NCI-H1930 (cell line): ENCODE measurements at regions not wholly inside any gene's neighbourhood (a gene's known extent, or its start where the extent isn't known, plus 50 kb on each side); places are given as distances from the start of the nearest gene placed in this dataset.

Experiments
- DNase-seq, 2 experiments: peaks; one replicate each; lab custom pipeline; 2025; lab: John Stamatoyannopoulos, UW

DNA sequence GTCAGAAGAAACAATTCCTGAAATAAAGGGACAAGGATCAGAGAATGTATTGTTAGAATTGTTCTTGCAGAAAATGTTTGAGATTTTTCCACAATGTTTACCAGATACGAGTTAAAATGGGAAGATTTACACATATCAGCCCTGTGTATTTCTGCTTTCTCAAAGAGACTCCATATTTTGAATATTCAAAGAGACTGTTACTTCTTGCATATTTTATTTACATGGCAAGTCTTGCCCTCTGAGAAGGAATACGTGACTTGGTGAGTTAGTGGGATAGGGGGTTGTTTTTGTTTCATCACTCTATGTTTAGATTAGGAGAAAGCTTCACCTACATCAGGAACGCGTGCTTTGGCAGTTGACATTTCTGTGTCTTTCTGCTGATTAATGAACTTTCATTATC lies 56.1 kb upstream of the ZDHHC17 start:
- no peak for DNase-seq

DNA sequence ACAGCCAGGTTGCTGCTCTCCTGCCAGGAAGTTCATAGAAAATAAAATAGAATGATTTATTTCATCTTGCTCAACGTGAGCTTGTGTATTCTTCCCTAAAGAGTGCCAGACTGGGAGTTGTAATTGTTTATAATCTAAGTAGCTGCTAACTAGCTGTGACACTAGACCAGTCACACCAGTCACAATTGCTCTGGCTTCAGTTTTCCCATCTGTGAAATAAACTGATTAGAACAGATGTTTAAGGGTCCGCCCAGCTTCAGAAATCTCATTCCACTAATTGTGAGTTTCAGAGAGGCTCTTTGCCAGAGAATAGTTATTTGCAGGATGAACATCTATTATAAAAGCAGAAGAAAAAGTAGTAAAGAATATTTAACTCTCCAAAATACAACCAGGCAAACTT lies 55.6 kb upstream of the ZDHHC17 start:
- DNase-seq: no peak

DNA sequence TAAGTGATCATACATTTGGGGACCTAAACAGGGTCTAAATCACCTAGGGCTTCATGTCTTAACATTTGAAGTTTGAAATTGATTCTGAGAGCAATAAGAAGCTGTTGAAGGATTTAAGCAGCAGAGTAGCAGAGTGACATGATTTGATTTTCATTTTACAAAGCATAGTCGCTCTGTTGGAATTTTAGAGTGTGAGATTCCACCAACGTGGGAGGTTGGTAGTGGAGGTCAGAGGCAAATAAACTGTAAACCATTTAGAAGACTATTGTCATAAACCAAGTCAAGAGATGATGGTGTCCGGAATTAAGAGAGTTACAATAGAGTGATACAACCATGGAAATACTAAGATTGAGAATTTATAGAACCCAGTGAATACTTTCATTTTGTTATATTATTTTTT lies 52.7 kb upstream of the ZDHHC17 start:
- DNase-seq: no peak

DNA sequence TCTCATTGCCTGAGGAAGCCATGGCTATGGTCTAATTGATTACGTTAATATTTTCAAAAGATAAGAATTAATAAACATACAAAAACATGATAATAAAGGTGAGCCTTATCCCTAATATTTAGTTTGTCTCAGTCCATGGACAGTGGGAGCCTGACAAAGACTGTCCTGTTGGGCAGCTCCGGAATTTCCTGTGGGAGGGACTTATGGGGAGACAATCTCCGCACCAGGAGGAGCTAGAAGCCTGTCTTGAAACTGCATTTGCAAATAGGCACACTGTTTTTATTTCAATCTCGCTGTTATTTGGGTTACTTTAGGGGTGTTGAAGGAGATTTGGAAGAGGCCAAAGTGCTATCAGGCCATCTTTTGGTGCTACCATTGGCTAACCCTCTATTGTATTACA lies 50.8 kb upstream of the ZDHHC17 start:
- no peak for DNase-seq

DNA sequence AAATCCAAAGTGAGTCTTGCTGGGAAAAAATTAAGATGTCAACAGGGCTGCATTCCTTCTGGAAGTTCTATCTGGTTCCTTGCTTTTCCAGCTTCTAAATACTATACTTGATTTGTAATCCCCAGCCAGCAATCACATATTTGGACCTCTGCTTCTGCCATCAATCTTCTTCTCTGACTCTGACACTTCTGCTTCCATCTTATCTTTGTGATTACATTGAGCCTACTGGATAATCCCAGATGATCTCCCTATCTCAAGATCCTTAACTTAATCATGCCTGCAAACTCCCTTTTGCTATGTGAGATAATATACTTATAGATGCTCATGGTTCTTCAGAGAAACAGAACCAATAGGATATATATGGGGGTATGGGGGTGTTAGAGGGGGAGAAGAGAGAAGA lies 49.9 kb upstream of the ZDHHC17 start:
- DNase-seq: no peak
